ENCODE measurements at regions not wholly inside any gene's neighbourhood (a gene's known extent, or its start where the extent isn't known, plus 50 kb on each side); places are given as distances from the start of the nearest gene placed in this dataset.

DNA sequence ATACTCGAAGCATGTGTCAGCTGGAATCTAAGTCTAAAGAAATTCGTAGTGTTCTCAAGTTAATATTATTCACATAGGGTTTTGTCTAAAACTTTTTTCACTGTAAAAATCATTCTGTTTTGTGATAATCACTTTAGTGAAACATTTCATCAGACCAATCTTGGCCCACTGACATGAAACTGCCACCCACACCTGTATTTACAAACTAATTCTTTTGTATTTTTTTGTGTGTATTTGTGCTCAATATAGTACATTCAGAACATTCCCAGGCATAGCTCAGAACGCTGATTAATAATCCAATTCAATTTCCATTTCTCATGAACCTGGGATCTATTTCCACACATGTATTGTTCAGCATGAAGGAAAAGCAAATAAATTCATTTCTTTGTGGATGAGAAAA is 191.7 kb downstream of the RASSF9 start:
- POLR2A ChIA-PET = no interaction called here

GRCh38 chr12:85653731-85654455 is 182.3 kb downstream of the RASSF9 start:
- DNase-seq (ENCODE audit: low read depth, low spot score) = no peak
- CTCF ChIA-PET = interaction anchor here (1.3 kb wide), 1 partner anchor 12 kb away, joined by 3 read pairs; no protein-coding TSS in a partner anchor
- no peak for TF ChIP-seq CTCF (IDR thresholded peaks at IDR 0.05; ENCODE audit: insufficient read depth, low read length, missing control alignments)
- no peak overlapping the region for H3K4me3 ChIP-seq (ENCODE audit: low read depth, low read length)
- POLR2A ChIA-PET = no interaction called here

More for the DNA sequence above, 191.7 kb downstream of the RASSF9 start:
- CTCF ChIA-PET = interaction anchor here (1.0 to 1.8 kb wide), 3 partner anchors 10 to 223 kb away, joined by 3 to 5 read pairs (median 5); no protein-coding TSS in a partner anchor
- no peak overlapping the region for H3K4me3 ChIP-seq (ENCODE audit: low read depth, low read length)
- no peak for TF ChIP-seq CTCF (IDR thresholded peaks at IDR 0.05; ENCODE audit: insufficient read depth, low read length, missing control alignments)
- DNase-seq (ENCODE audit: low read depth, low spot score) = no peak

DNA sequence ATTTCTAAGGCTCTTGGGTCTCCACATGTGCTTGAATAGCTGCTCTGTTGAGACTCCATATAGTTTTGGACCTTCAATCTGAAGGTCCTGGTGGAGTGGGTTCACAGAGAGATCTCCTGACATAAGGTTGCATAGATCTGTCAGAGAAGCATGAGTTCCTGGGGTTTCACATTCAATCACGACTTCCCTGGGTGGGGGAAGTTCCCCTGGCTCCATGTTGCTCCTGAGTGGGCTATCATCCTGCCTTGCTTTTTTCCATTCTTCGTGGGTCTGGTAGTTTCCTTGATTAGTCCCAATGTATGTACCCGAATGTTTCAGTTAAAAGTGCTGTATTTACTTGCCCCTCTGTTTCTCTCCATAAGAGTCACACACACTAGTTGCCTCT is 181.8 kb downstream of the RASSF9 start:
- DNase-seq (ENCODE audit: low read depth, low spot score) = no peak
- ChIA-PET CTCF (interaction anchor here (1.3 kb wide), 1 partner anchor 12 kb away, joined by 3 read pairs; no protein-coding TSS in a partner anchor), POLR2A (no interaction called here)
- no peak for TF ChIP-seq CTCF (IDR thresholded peaks at IDR 0.05; ENCODE audit: insufficient read depth, low read length, missing control alignments)
- no peak overlapping the region for H3K4me3 ChIP-seq (ENCODE audit: low read depth, low read length)

DNA sequence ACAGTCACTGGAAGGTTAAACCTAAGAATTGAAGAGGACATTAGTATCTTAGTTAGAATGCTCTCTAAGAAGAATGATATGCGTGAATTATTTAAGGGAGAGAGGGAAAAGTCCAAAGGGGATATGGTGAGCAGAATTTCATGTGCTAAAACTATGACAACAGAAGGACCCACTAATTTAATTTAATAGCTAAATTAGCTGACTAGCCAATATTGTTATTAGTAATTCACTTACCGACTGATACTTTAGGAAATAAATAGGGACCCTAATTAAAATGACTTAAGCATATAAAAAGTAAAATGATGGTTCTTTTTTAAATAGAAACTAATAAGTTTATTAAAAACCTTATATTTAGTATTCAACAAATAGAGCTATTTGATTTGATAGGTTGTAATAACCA is 179.6 kb downstream of the RASSF9 start:
- no peak for DNase-seq (ENCODE audit: low read depth, low spot score)
- no peak for TF ChIP-seq CTCF (IDR thresholded peaks at IDR 0.05; ENCODE audit: insufficient read depth, low read length, missing control alignments)
- no peak overlapping the region for H3K4me3 ChIP-seq (ENCODE audit: low read depth, low read length)
- POLR2A ChIA-PET = no interaction called here
- CTCF ChIA-PET = no interaction called here

GRCh38 chr12:85657251-85657650 is 179.0 kb downstream of the RASSF9 start:
- POLR2A ChIA-PET = no interaction called here
- no peak for DNase-seq (ENCODE audit: low read depth, low spot score)
- CTCF ChIA-PET = no interaction called here
- no peak overlapping the region for H3K4me3 ChIP-seq (ENCODE audit: low read depth, low read length)
- TF ChIP-seq CTCF (IDR thresholded peaks at IDR 0.05; ENCODE audit: insufficient read depth, low read length, missing control alignments) = no peak

DNA sequence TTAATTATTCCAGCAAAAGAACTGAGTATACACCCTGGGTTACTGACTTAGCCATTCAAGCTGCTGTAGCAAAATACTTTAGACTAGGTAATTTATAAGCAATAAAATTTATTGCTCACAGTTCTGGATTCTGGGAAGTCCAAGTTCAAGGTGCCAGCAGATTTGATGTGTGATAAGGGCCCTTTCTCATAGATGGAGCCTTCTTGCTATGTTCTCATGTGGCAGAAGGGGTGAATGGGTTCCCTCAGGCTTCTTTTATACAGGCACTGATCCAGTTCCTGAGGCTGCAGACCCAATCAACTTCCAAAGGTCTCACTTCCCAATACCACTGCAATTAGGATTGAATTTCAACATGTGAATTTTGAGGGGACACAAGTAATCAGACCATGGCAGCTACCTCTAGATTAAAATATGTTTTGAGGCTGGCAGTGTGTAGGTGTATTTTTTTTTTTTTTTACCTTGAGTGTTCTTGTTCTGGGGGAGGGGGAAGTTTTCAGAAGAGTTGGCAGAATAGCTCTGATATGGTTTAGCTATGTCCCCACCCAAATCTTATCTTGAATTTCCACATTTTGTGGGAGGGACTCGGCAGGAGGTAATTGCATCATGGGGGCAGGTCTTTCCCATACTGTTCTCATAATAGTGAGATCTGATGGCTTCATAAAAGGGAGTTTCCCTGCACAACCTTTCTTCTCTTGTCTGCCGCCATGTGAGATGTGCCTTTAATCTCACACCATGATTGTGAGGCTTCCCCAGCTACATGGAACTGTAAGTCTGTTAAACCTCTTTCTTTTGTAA is 178.2 kb downstream of the RASSF9 start:
- no peak overlapping the region for H3K4me3 ChIP-seq (ENCODE audit: low read depth, low read length)
- no peak for DNase-seq (ENCODE audit: low read depth, low spot score)
- ChIA-PET POLR2A (no interaction called here), CTCF (no interaction called here)
- TF ChIP-seq CTCF (IDR thresholded peaks at IDR 0.05; ENCODE audit: insufficient read depth, low read length, missing control alignments) = no peak

All from AG04449 (cell line).